SK-N-MC (cell line): ENCODE measurements at regions not wholly inside any gene's neighbourhood (a gene's known extent, or its start where the extent isn't known, plus 50 kb on each side); places are given as distances from the start of the nearest gene placed in this dataset.
"Not testable (repeated sequence)": the region's sequence is repeated elsewhere in the genome, so short reads cannot be mapped to it uniquely, and the experiment has no call there.

Experiments
- DNase-seq: peaks from one replicate; pipeline ENCODE4 v3.0.0-alpha.2; 2011; ENCODE audit warnings: low read depth, low spot score
- H3K27ac ChIP-seq: fragments of 200-600 bp; sonication (generic); 2 replicates; pipeline ENCODE4 v1.5.1; 2016; ENCODE audit warnings: mixed run types
- H3K36me3 ChIP-seq: fragments of 200-600 bp; sonication (generic); 2 replicates; pipeline ENCODE4 v1.6.1; 2017; ENCODE audit warnings: antibody characterized with exemption, low read length, mixed read lengths; ENCODE audit not compliant: insufficient read depth
- H3K4me3 ChIP-seq: fragments of 200-600 bp; sonication (generic); 2 replicates; pipeline ENCODE4 v1.5.1; 2016
- H3K9ac ChIP-seq: fragments of 200-600 bp; sonication (generic); 2 replicates; pipeline ENCODE4 v1.8.0; 2017; ENCODE audit warnings: mixed run types, mixed read lengths; ENCODE audit not compliant: insufficient read length
- H3K9me3 ChIP-seq: fragments of 200-600 bp; sonication (generic); 2 replicates; pipeline ENCODE4 v1.6.1; 2017; ENCODE audit warnings: low read depth, mild to moderate bottlenecking, antibody characterized with exemption, low read length, moderate library complexity, mixed read lengths
- EZH2 ChIP-seq: fragments of 200-600 bp; sonication (generic); IDR thresholded peaks from one replicate; pipeline ENCODE4 v1.6.1; 2017; ENCODE audit warnings: antibody characterized with exemption
- FOXP2 ChIP-seq: optimal IDR thresholded peaks from 2 replicates; pipeline ENCODE3; 2011; ENCODE audit warnings: mild to moderate bottlenecking, moderate library complexity; ENCODE audit not compliant: insufficient read depth; ENCODE audit errors: extremely low read length, control extremely low read depth
- POLR2AphosphoS5 ChIP-seq: IDR thresholded peaks from 2 replicates; pipeline ENCODE4 v1.6.1; 2012; ENCODE audit warnings: mild to moderate bottlenecking, low read depth, low read length, borderline replicate concordance

GRCh38 chr4:148550788-148551187 is 108.6 kb upstream of the NR3C2 start:
- H3K4me3 ChIP-seq, result no peak overlapping the region
- H3K36me3 ChIP-seq, result no peaks in the 10 kb centered on the region
- TF ChIP-seq EZH2 (no peak), POLR2AphosphoS5 (no peak)
- no peak overlapping the region for H3K9ac ChIP-seq
- no peaks in the 10 kb centered on the region for H3K9me3 ChIP-seq
- DNase-seq, result no peak
- H3K27ac ChIP-seq, result no peak overlapping the region

GRCh38 chr4:148542922-148543623 is 100.9 kb upstream of the NR3C2 start:
- no peak overlapping the region for H3K4me3 ChIP-seq
- no peaks in the 10 kb centered on the region for H3K36me3 ChIP-seq
- no peak for DNase-seq
- H3K27ac ChIP-seq, result no peak overlapping the region
- no peaks in the 10 kb centered on the region for H3K9me3 ChIP-seq
- TF ChIP-seq POLR2AphosphoS5, result no peak
- no peak for TF ChIP-seq FOXP2
- no peak for TF ChIP-seq EZH2
- H3K9ac ChIP-seq, result no peak overlapping the region

- Histone ChIP-seq H3K9ac (no peak overlapping the region), H3K4me3 (no peak overlapping the region), H3K9me3 (no peaks in the 10 kb centered on the region), H3K36me3 (no peaks in the 10 kb centered on the region), H3K27ac (no peak overlapping the region)
- DNase-seq, result no peak
- TF ChIP-seq POLR2AphosphoS5 (no peak), EZH2 (no peak), FOXP2 (no peak)
Measured at GRCh38 chr4:148540622-148541326, 98.6 kb upstream of the NR3C2 start.

- Histone ChIP-seq H3K9ac (no peak overlapping the region), H3K9me3 (no peaks in the 10 kb centered on the region), H3K4me3 (no peak overlapping the region), H3K36me3 (no peaks in the 10 kb centered on the region), H3K27ac (no peak overlapping the region)
- DNase-seq, result no peak
- TF ChIP-seq POLR2AphosphoS5, result no peak
- no peak for TF ChIP-seq FOXP2
- TF ChIP-seq EZH2, result no peak
Measured at GRCh38 chr4:148539387-148539786, 97.2 kb upstream of the NR3C2 start.

- H3K27ac ChIP-seq, H3K9me3 ChIP-seq, DNase-seq, H3K9ac ChIP-seq, H3K36me3 ChIP-seq, H3K4me3 ChIP-seq: not testable (repeated sequence)
Measured at GRCh38 chr4:148533851-148534250, 91.6 kb upstream of the NR3C2 start.

DNA sequence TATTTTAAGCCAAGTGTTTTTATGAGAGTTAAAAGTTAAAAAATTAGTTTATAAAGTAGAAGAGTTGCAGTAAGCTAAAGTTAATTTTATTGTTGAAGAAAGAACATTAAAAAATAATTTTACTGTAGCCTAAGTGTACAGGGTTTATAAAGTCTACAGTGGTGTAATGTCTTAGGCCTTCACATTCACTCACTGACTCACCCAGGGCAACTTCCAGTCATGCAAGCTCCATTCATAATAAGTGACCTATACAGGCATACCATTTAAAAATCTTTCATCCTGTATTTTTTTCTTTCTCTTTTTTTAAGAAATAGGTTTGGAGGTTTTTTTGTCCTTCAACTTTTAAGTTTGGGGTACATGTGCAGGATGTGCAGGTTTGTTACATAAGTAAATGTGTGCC is 87.9 kb upstream of the NR3C2 start:
- Histone ChIP-seq H3K9me3 (no peaks in the 10 kb centered on the region), H3K27ac (no peak overlapping the region), H3K9ac (no peak overlapping the region), H3K4me3 (no peak overlapping the region), H3K36me3 (no peaks in the 10 kb centered on the region)
- DNase-seq, result no peak
- TF ChIP-seq EZH2 (no peak), POLR2AphosphoS5 (no peak), FOXP2 (no peak)

- Histone ChIP-seq H3K9me3 (no peaks in the 10 kb centered on the region), H3K36me3 (no peaks in the 10 kb centered on the region), H3K4me3 (no peak overlapping the region), H3K9ac (no peak overlapping the region), H3K27ac (no peak overlapping the region)
- TF ChIP-seq EZH2 (no peak), FOXP2 (no peak), POLR2AphosphoS5 (no peak)
- DNase-seq, result no peak
Measured at GRCh38 chr4:148527571-148527970, 85.4 kb upstream of the NR3C2 start.

GRCh38 chr4:148522995-148523394 is 80.8 kb upstream of the NR3C2 start:
- DNase-seq, result no peak
- no peak for TF ChIP-seq FOXP2
- TF ChIP-seq POLR2AphosphoS5, result no peak
- TF ChIP-seq EZH2, result no peak
- H3K9ac ChIP-seq, result no peak overlapping the region
- no peaks in the 10 kb centered on the region for H3K9me3 ChIP-seq
- H3K4me3 ChIP-seq, result no peak overlapping the region
- H3K27ac ChIP-seq, result no peak overlapping the region
- H3K36me3 ChIP-seq, result no peaks in the 10 kb centered on the region

GRCh38 chr4:148515248-148515647 is 73.0 kb upstream of the NR3C2 start:
- no peaks in the 10 kb centered on the region for H3K36me3 ChIP-seq
- DNase-seq, result no peak
- no peak overlapping the region for H3K9ac ChIP-seq
- H3K27ac ChIP-seq, result no peak overlapping the region
- no peak overlapping the region for H3K4me3 ChIP-seq
- H3K9me3 ChIP-seq, result no peaks in the 10 kb centered on the region
- TF ChIP-seq EZH2 (no peak), FOXP2 (no peak), POLR2AphosphoS5 (no peak)
